ENCODE measurements at regions not wholly inside any gene's neighbourhood (a gene's known extent, or its start where the extent isn't known, plus 50 kb on each side); places are given as distances from the start of the nearest gene placed in this dataset.

- DNase-seq = no peak
These were observed 54.5 kb downstream of the CLDN34 start for GRCh38 chrX:10021461-10022272.

- DNase-seq = no peak
These were observed 55.0 kb downstream of the CLDN34 start for GRCh38 chrX:10022273-10022541.

GRCh38 chrX:10022580-10023245, 55.6 kb downstream of the CLDN34 start:
- no peak for DNase-seq

- no peak for DNase-seq
These were observed 56.7 kb downstream of the CLDN34 start for GRCh38 chrX:10023821-10024220.

GRCh38 chrX:10025742-10026493, 58.8 kb downstream of the CLDN34 start:
- no peak for DNase-seq

- DNase-seq = no peak
These were observed 61.3 kb downstream of the CLDN34 start for GRCh38 chrX:10028283-10029104.

GRCh38 chrX:10030570-10030969, 63.4 kb downstream of the CLDN34 start:
- DNase-seq = no peak

- DNase-seq = no peak
These were observed 64.6 kb downstream of the CLDN34 start for GRCh38 chrX:10031746-10032145.

GRCh38 chrX:10032147-10032546, 65.0 kb downstream of the CLDN34 start:
- DNase-seq = no peak

GRCh38 chrX:10033375-10034007, 66.3 kb downstream of the CLDN34 start:
- no peak for DNase-seq

- DNase-seq = no peak
These were observed 67.6 kb downstream of the CLDN34 start for GRCh38 chrX:10034740-10035260.

- no peak for DNase-seq
These were observed 71.4 kb downstream of the CLDN34 start for GRCh38 chrX:10038585-10038984.

- DNase-seq = no peak
These were observed 72.9 kb downstream of the CLDN34 start for GRCh38 chrX:10039821-10040793.

GRCh38 chrX:10040961-10041360, 73.8 kb downstream of the CLDN34 start:
- no peak for DNase-seq

GRCh38 chrX:10041383-10041782, 74.2 kb downstream of the CLDN34 start:
- no peak for DNase-seq

- DNase-seq = no peak
These were observed 74.9 kb downstream of the CLDN34 start for GRCh38 chrX:10042055-10042454.

- DNase-seq = no peak
These were observed 76.2 kb downstream of the CLDN34 start for GRCh38 chrX:10043386-10043785.

GRCh38 chrX:10044021-10044420, 76.9 kb downstream of the CLDN34 start:
- DNase-seq = no peak

- no peak for DNase-seq
These were observed 78.3 kb downstream of the CLDN34 start for GRCh38 chrX:10045327-10046000.

GRCh38 chrX:10047133-10047532, 80.0 kb downstream of the CLDN34 start:
- no peak for DNase-seq

- no peak for DNase-seq
These were observed 80.5 kb downstream of the CLDN34 start for GRCh38 chrX:10047631-10048030.
